ENCODE measurements at regions not wholly inside any gene's neighbourhood (a gene's known extent, or its start where the extent isn't known, plus 50 kb on each side); places are given as distances from the start of the nearest gene placed in this dataset.

DNA sequence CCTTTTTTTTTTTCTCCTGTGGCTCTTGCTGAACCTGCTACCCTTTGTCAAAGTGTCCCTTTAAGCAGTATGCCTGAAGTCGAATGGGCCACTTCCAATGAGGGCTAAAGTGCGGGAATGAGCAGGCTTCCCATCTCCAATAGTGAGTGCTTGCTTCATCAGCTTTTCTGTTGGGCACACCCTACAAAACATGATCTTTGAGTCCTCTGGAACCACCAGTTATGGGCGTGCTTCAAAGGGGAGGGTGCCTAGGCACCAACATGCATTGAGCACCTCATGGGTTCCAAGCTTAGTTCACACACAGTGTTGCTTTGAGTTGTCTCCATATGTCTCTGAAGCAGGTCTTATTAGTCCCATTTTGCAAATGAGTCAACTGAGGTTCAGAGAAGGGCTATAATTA lies 132.8 kb upstream of the CPEB4 start:
- TF ChIP-seq, protein P1, sequence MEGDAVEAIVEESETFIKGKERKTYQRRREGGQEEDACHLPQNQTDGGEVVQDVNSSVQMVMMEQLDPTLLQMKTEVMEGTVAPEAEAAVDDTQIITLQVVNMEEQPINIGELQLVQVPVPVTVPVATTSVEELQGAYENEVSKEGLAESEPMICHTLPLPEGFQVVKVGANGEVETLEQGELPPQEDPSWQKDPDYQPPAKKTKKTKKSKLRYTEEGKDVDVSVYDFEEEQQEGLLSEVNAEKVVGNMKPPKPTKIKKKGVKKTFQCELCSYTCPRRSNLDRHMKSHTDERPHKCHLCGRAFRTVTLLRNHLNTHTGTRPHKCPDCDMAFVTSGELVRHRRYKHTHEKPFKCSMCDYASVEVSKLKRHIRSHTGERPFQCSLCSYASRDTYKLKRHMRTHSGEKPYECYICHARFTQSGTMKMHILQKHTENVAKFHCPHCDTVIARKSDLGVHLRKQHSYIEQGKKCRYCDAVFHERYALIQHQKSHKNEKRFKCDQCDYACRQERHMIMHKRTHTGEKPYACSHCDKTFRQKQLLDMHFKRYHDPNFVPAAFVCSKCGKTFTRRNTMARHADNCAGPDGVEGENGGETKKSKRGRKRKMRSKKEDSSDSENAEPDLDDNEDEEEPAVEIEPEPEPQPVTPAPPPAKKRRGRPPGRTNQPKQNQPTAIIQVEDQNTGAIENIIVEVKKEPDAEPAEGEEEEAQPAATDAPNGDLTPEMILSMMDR (conservative IDR thresholded peaks at IDR 0.05; ENCODE audit: low read depth, low read length): no peak
- TF ChIP-seq RAD21 (IDR thresholded peaks at IDR 0.05; ENCODE audit: low read length) (no peak), CEBPB (IDR thresholded peaks at IDR 0.05; ENCODE audit: low read depth, low read length) (no peak), POLR2A (IDR thresholded peaks at IDR 0.05; ENCODE audit: low read depth, low read length) (no peak), MXI1 (IDR thresholded peaks at IDR 0.05; ENCODE audit: borderline replicate concordance, low read depth, low read length) (no peak), BHLHE40 (IDR thresholded peaks at IDR 0.05; ENCODE audit: low read depth, low read length) (no peak), ELK1 (IDR thresholded peaks at IDR 0.05; ENCODE audit: borderline replicate concordance, low read depth, low read length) (no peak), RFX5 (IDR thresholded peaks at IDR 0.05; ENCODE audit: low read depth, low read length) (no peak), SMC3 (IDR thresholded peaks at IDR 0.05; ENCODE audit: low read depth, low read length) (no peak), CHD1 (IDR thresholded peaks at IDR 0.05; ENCODE audit: low read depth, low read length) (no peak), RCOR1 (IDR thresholded peaks at IDR 0.05; ENCODE audit: insufficient replicate concordance, low read length) (no peak)
- TF ChIP-seq, protein P2, sequence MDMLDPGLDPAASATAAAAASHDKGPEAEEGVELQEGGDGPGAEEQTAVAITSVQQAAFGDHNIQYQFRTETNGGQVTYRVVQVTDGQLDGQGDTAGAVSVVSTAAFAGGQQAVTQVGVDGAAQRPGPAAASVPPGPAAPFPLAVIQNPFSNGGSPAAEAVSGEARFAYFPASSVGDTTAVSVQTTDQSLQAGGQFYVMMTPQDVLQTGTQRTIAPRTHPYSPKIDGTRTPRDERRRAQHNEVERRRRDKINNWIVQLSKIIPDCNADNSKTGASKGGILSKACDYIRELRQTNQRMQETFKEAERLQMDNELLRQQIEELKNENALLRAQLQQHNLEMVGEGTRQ (IDR thresholded peaks at IDR 0.05; ENCODE audit: low read depth, low read length): no peak
